ENCODE measurements at regions not wholly inside any gene's neighbourhood (a gene's known extent, or its start where the extent isn't known, plus 50 kb on each side); places are given as distances from the start of the nearest gene placed in this dataset.

- Histone ChIP-seq H3K9me3 (ENCODE audit: control insufficient read depth, insufficient read depth, low read length) (no peaks in the 10 kb centered on the region), H3K27ac (ENCODE audit: low read depth, low read length) (no peak overlapping the region), H3K4me3 (ENCODE audit: low read depth, low read length) (no peak overlapping the region), H3K27me3 (ENCODE audit: control insufficient read depth, insufficient read depth, low read length) (no peaks in the 10 kb centered on the region)
- no peak for TF ChIP-seq CTCF (IDR thresholded peaks at IDR 0.05; ENCODE audit: low read depth, low read length)
- DNase-seq (ENCODE audit: low read depth, low spot score), result no peak
- POLR2A ChIA-PET, result no interaction called here
- CTCF ChIA-PET, result no interaction called here
These were observed 183.7 kb downstream of the ISL1 start for GRCh38 chr5:51566953-51567352.

GRCh38 chr5:51567636-51568035 lies 184.4 kb downstream of the ISL1 start:
- Histone ChIP-seq H3K27me3 (ENCODE audit: control insufficient read depth, insufficient read depth, low read length) (no peaks in the 10 kb centered on the region), H3K4me3 (ENCODE audit: low read depth, low read length) (no peak overlapping the region), H3K27ac (ENCODE audit: low read depth, low read length) (no peak overlapping the region), H3K9me3 (ENCODE audit: control insufficient read depth, insufficient read depth, low read length) (no peaks in the 10 kb centered on the region)
- no peak for TF ChIP-seq CTCF (IDR thresholded peaks at IDR 0.05; ENCODE audit: low read depth, low read length)
- POLR2A ChIA-PET, result no interaction called here
- CTCF ChIA-PET, result no interaction called here
- DNase-seq (ENCODE audit: low read depth, low spot score), result no peak

- Histone ChIP-seq H3K27me3 (ENCODE audit: control insufficient read depth, insufficient read depth, low read length) (no peaks in the 10 kb centered on the region), H3K9me3 (ENCODE audit: control insufficient read depth, insufficient read depth, low read length) (no peaks in the 10 kb centered on the region), H3K4me3 (ENCODE audit: low read depth, low read length) (no peak overlapping the region), H3K27ac (ENCODE audit: low read depth, low read length) (no peak overlapping the region)
- CTCF ChIA-PET, result no interaction called here
- POLR2A ChIA-PET, result no interaction called here
- no peak for TF ChIP-seq CTCF (IDR thresholded peaks at IDR 0.05; ENCODE audit: low read depth, low read length)
- DNase-seq (ENCODE audit: low read depth, low spot score), result no peak
These were observed 190.6 kb downstream of the ISL1 start for GRCh38 chr5:51573835-51574234.

- CTCF ChIA-PET, result no interaction called here
- no peak for TF ChIP-seq CTCF (IDR thresholded peaks at IDR 0.05; ENCODE audit: low read depth, low read length)
- POLR2A ChIA-PET, result interaction anchor here (0.7 kb wide), 1 partner anchor 15 kb away, joined by 4 read pairs; no protein-coding TSS in a partner anchor
- H3K9me3 ChIP-seq (ENCODE audit: control insufficient read depth, insufficient read depth, low read length), result no peaks in the 10 kb centered on the region
- no peak overlapping the region for H3K4me3 ChIP-seq (ENCODE audit: low read depth, low read length)
- no peaks in the 10 kb centered on the region for H3K27me3 ChIP-seq (ENCODE audit: control insufficient read depth, insufficient read depth, low read length)
- no peak for DNase-seq (ENCODE audit: low read depth, low spot score)
- H3K27ac ChIP-seq (ENCODE audit: low read depth, low read length), result no peak overlapping the region
These were observed 199.7 kb downstream of the ISL1 start for GRCh38 chr5:51582871-51583394.

- POLR2A ChIA-PET, result no interaction called here
- Histone ChIP-seq H3K27me3 (ENCODE audit: control insufficient read depth, insufficient read depth, low read length) (no peaks in the 10 kb centered on the region), H3K27ac (ENCODE audit: low read depth, low read length) (no peak overlapping the region), H3K4me3 (ENCODE audit: low read depth, low read length) (no peak overlapping the region), H3K9me3 (ENCODE audit: control insufficient read depth, insufficient read depth, low read length) (0 out of 2 replicates have a peak, but pooled peaks cover 2% of the 10 kb centered on the region)
- no peak for DNase-seq (ENCODE audit: low read depth, low spot score)
- CTCF ChIA-PET, result no interaction called here
- no peak for TF ChIP-seq CTCF (IDR thresholded peaks at IDR 0.05; ENCODE audit: low read depth, low read length)
These were observed 214.8 kb downstream of the ISL1 start for GRCh38 chr5:51598026-51598425.
